ENCODE measurements at regions not wholly inside any gene's neighbourhood (a gene's known extent, or its start where the extent isn't known, plus 50 kb on each side); places are given as distances from the start of the nearest gene placed in this dataset.
A peak's percentile ranks its signal among the peaks of the same experiment; 100 is the strongest.
"Not testable (repeated sequence)": the region's sequence is repeated elsewhere in the genome, so short reads cannot be mapped to it uniquely, and the experiment has no call there.

DNA sequence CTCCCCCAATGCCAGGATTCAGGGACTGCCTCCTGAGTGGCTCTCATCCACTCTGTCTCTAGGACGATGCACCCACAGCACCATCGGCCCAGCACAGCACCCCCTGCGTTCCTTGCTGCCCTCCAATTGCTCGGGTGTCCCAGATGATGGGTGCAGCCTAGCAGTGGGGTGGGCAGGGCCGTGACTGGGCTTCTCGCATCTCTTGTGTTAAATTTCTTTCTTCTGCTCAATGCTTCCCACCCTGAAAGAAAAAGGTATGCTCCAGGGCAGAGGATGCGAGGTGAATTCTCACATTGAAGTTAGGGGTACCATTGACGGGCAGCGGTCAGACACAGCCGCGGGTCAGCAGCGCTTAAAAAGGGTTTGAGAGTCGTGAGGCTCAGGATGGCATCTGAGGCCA lies 232.4 kb upstream of the SGCG start:
- H3K27ac ChIP-seq: no peak overlapping the region
- H3K4me3 ChIP-seq: no peak overlapping the region
- H3K4me1 ChIP-seq: no peaks in the 10 kb centered on the region
- no peak for ATAC-seq
- in situ Hi-C loops (cut with MboI; ENCODE audit: low sequenced_read_pairs in 4 of 4): no loop called here
- TF ChIP-seq, protein P1, sequence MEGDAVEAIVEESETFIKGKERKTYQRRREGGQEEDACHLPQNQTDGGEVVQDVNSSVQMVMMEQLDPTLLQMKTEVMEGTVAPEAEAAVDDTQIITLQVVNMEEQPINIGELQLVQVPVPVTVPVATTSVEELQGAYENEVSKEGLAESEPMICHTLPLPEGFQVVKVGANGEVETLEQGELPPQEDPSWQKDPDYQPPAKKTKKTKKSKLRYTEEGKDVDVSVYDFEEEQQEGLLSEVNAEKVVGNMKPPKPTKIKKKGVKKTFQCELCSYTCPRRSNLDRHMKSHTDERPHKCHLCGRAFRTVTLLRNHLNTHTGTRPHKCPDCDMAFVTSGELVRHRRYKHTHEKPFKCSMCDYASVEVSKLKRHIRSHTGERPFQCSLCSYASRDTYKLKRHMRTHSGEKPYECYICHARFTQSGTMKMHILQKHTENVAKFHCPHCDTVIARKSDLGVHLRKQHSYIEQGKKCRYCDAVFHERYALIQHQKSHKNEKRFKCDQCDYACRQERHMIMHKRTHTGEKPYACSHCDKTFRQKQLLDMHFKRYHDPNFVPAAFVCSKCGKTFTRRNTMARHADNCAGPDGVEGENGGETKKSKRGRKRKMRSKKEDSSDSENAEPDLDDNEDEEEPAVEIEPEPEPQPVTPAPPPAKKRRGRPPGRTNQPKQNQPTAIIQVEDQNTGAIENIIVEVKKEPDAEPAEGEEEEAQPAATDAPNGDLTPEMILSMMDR (IDR thresholded peaks at IDR 0.05 in 4 of 5, conservative IDR thresholded peaks at IDR 0.05 in 1 of 5): no peak
- TF ChIP-seq POLR2A (IDR thresholded peaks at IDR 0.05): no peak
- DNase-seq: no peak
- no peaks in the 10 kb centered on the region for H3K27me3 ChIP-seq
- H3K9me3 ChIP-seq: no peaks in the 10 kb centered on the region
- no peaks in the 10 kb centered on the region for H3K36me3 ChIP-seq
- intact Hi-C loops (cut with DNase I; ENCODE audit: low total_unique reads): no loop called here

- H3K36me3 ChIP-seq; H3K4me1 ChIP-seq; ATAC-seq; in situ Hi-C loops (cut with MboI; ENCODE audit: low sequenced_read_pairs in 4 of 4); intact Hi-C loops (cut with DNase I; ENCODE audit: low total_unique reads); DNase-seq; H3K9me3 ChIP-seq; H3K27ac ChIP-seq; H3K27me3 ChIP-seq; H3K4me3 ChIP-seq: not testable (repeated sequence)
These were observed 228.8 kb upstream of the SGCG start for GRCh38 chr13:22952018-22952417.

DNA sequence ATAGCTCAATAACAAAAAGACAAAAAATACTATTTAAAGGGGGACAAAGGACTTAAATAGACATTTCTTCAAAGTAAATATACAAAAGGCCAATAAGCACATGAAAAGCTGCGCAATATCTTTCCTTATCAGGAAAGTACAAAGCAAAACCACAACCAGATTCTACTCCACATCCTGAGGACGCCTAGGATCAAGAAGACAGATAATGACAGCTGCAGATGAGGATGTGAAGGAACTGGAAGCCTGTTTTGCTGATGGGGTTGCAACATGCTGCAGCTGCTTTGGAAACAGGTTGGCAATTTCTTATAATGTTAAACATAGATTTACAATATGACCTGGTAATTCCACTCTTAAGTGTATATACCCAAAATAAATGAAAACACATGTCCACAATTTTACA lies 225.6 kb upstream of the SGCG start:
- H3K4me1 ChIP-seq; H3K27me3 ChIP-seq; in situ Hi-C loops (cut with MboI; ENCODE audit: low sequenced_read_pairs in 4 of 4); H3K27ac ChIP-seq; H3K36me3 ChIP-seq; ATAC-seq; H3K4me3 ChIP-seq; intact Hi-C loops (cut with DNase I; ENCODE audit: low total_unique reads); DNase-seq; H3K9me3 ChIP-seq: not testable (repeated sequence)

DNA sequence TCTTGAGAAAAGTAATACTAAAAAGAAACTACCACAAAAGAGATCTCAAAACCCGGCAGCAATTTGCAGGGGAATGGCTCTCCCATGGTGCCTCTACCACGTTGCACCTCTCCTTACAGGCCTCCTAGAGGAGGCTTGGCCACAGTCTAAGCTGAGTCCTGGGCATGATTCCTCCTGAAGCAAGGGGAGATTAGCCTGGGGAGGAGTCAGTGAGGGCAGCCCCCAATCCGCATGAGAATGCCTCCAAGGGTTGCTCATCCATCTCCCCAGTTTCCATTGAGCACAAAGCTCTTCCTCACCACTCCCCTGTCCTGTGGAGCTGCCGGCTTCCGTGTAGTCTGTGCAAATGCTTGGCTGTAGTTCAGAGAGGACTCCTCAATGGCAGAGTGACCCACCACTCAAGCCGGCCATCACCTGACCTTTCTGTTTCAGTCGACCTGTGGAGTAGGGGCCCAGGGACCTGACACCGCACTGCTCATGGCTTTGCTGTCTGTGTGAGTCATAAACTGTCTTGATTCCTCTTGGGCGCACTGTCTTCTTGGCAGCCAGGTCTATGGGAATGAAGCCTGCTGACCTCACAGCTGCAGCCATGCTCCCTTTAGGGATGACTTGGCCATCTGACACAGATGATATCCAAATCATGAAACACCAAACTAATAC lies 224.2 kb upstream of the SGCG start:
- H3K36me3 ChIP-seq; intact Hi-C loops (cut with DNase I; ENCODE audit: low total_unique reads): not testable (repeated sequence)
- ATAC-seq: peak; percentile 50 to 51

DNA sequence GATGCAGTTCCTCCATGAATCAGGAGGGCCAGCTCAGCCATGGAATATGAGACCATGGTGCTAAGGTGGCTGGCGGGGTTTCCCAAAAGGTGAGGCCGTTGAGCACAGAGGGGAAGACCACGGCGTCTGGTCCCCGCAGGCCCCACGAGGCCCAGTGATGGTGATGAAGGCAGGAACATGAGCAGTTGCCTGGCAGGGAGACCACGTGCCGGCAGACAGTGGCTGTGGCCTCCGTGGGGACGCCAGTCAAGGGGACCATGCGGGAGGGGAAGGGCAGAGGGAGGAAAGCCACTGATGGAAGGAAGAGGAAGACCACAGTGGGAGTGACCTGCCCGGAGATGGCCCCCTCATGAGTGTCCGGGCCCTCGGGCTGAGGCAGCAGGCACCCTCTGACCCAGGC lies 220.9 kb upstream of the SGCG start:
- intact Hi-C loops (cut with DNase I; ENCODE audit: low total_unique reads); H3K4me3 ChIP-seq; H3K27ac ChIP-seq; H3K36me3 ChIP-seq; DNase-seq; H3K9me3 ChIP-seq; ATAC-seq; H3K4me1 ChIP-seq; H3K27me3 ChIP-seq; in situ Hi-C loops (cut with MboI; ENCODE audit: low sequenced_read_pairs in 4 of 4): not testable (repeated sequence)

More for the DNA sequence above, 224.2 kb upstream of the SGCG start:
- H3K27me3 ChIP-seq; H3K27ac ChIP-seq; H3K4me3 ChIP-seq; H3K4me1 ChIP-seq; in situ Hi-C loops (cut with MboI; ENCODE audit: low sequenced_read_pairs in 4 of 4); H3K9me3 ChIP-seq: not testable (repeated sequence)
- peak in 1 of 2 donors; percentile 24 for DNase-seq

GRCh38 chr13:22960827-22961226 lies 220.0 kb upstream of the SGCG start:
- no peak overlapping the region for H3K4me3 ChIP-seq
- intact Hi-C loops (cut with DNase I; ENCODE audit: low total_unique reads) (no loop called here), in situ Hi-C loops (cut with MboI; ENCODE audit: low sequenced_read_pairs in 4 of 4) (no loop called here)
- DNase-seq: no peak
- no peak for TF ChIP-seq POLR2A (IDR thresholded peaks at IDR 0.05)
- TF ChIP-seq, protein P1 (IDR thresholded peaks at IDR 0.05 in 4 of 5, conservative IDR thresholded peaks at IDR 0.05 in 1 of 5): no peak
- H3K27ac ChIP-seq: no peak overlapping the region
- no peaks in the 10 kb centered on the region for H3K27me3 ChIP-seq
- no peaks in the 10 kb centered on the region for H3K9me3 ChIP-seq
- H3K4me1 ChIP-seq: no peaks in the 10 kb centered on the region
- no peaks in the 10 kb centered on the region for H3K36me3 ChIP-seq
- no peak for ATAC-seq

GRCh38 chr13:22961342-22961741 lies 219.4 kb upstream of the SGCG start:
- in situ Hi-C loops (cut with MboI; ENCODE audit: low sequenced_read_pairs in 4 of 4); intact Hi-C loops (cut with DNase I; ENCODE audit: low total_unique reads); H3K27ac ChIP-seq; H3K36me3 ChIP-seq; H3K4me3 ChIP-seq; H3K27me3 ChIP-seq; H3K9me3 ChIP-seq; ATAC-seq; H3K4me1 ChIP-seq; DNase-seq: not testable (repeated sequence)

Data from gastrocnemius medialis (tissue), 4 donors.